NB4 (cell line): ENCODE measurements at regions not wholly inside any gene's neighbourhood (a gene's known extent, or its start where the extent isn't known, plus 50 kb on each side); places are given as distances from the start of the nearest gene placed in this dataset.
"Not testable (repeated sequence)": the region's sequence is repeated elsewhere in the genome, so short reads cannot be mapped to it uniquely, and the experiment has no call there.

Source experiments
- POLR2A ChIP-seq: IDR thresholded peaks from 2 replicates; pipeline ENCODE4 v1.6.1; 2011; ENCODE audit warnings: mild to moderate bottlenecking; ENCODE audit not compliant: insufficient read length; ENCODE audit errors: extremely low read depth
- TF ChIP-seq, protein P1 (sequence below): IDR thresholded peaks from one replicate; pipeline ENCODE4 v1.5.1; 2012; ENCODE audit warnings: low read depth, low read length

DNA sequence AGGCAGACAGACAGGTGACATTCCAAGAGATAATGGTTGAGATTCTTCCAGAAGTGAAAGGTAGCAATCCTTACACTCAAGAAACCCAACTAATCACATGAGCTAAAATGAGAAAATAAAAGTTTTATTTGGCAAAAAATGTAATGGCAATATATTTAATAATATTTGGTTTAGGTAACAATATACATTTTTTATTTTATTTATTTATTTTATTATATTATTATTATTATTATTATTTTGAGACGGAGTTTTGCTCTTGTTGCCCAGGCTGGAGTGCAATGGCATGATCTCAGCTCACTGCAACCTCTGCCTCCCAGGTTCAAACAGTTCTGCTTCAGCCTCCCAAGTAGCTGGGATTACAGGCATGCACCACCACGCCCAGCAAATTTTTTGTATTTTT, 74.6 kb upstream of the TET2 start:
- TF ChIP-seq, protein P1, sequence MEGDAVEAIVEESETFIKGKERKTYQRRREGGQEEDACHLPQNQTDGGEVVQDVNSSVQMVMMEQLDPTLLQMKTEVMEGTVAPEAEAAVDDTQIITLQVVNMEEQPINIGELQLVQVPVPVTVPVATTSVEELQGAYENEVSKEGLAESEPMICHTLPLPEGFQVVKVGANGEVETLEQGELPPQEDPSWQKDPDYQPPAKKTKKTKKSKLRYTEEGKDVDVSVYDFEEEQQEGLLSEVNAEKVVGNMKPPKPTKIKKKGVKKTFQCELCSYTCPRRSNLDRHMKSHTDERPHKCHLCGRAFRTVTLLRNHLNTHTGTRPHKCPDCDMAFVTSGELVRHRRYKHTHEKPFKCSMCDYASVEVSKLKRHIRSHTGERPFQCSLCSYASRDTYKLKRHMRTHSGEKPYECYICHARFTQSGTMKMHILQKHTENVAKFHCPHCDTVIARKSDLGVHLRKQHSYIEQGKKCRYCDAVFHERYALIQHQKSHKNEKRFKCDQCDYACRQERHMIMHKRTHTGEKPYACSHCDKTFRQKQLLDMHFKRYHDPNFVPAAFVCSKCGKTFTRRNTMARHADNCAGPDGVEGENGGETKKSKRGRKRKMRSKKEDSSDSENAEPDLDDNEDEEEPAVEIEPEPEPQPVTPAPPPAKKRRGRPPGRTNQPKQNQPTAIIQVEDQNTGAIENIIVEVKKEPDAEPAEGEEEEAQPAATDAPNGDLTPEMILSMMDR = not testable (repeated sequence)
- not testable (repeated sequence) for TF ChIP-seq POLR2A
